ENCODE measurements at regions not wholly inside any gene's neighbourhood (a gene's known extent, or its start where the extent isn't known, plus 50 kb on each side); places are given as distances from the start of the nearest gene placed in this dataset.

DNA sequence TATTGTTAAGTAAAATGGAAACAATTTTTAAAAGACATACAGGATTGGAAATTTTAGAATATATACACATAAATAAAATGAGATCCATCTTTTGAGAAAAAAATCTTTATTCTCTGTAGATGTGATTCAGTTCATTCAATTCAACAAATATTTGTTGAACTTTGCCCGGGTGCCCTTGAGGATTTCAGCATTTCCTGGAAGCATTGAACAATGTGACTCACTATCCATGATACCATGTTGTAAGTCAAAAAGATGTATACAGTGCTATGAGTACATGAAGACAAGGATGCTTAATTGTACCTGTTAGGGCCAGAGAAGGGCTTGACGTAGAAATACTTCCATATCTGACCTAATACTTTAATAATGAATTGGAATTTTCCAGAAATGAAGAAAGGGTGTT is 353.7 kb downstream of the METTL15 start:
- no peak for TF ChIP-seq NFIC (IDR thresholded peaks at IDR 0.05)
- TF ChIP-seq TCF12 (IDR thresholded peaks at IDR 0.05; ENCODE audit: low read depth) = no peak
- no peak for TF ChIP-seq TEAD4 (IDR thresholded peaks at IDR 0.05)
- TF ChIP-seq ZBTB7A (IDR thresholded peaks at IDR 0.05; ENCODE audit: low read depth) = no peak

DNA sequence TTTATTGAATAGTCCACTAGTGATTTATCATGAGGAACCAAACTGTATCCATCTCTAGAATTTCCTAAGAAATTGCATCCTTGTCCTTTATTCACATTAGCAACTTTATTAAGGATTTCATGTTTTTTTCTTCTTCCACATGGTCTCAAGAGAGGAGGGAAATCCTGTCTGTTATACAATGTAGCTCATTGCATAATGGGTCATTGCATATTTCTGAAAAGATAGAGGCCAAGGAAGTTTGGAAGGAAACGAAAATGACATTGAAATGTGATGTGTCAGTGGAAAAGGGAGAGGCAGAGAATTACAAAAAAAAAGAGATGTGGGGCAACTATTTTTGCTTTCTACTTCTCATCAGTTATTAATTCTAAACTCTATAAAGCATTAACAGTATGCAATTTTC is 353.1 kb downstream of the METTL15 start:
- TF ChIP-seq NFIC (IDR thresholded peaks at IDR 0.05) (no peak), EP300 (IDR thresholded peaks at IDR 0.05; ENCODE audit: borderline replicate concordance) (no peak), TCF12 (IDR thresholded peaks at IDR 0.05; ENCODE audit: low read depth) (no peak), RAD21 (IDR thresholded peaks at IDR 0.05; ENCODE audit: low read depth) (no peak), CREB1 (IDR thresholded peaks at IDR 0.05; ENCODE audit: low read depth) (no peak), TAF1 (IDR thresholded peaks at IDR 0.05; ENCODE audit: low read depth) (no peak), TEAD4 (IDR thresholded peaks at IDR 0.05) (no peak), FOXM1 (IDR thresholded peaks at IDR 0.05; ENCODE audit: borderline replicate concordance, low read depth) (no peak), YY1 (IDR thresholded peaks at IDR 0.05; ENCODE audit: low read depth) (no peak), CEBPB (IDR thresholded peaks at IDR 0.05) (no peak), ZBTB7A (IDR thresholded peaks at IDR 0.05; ENCODE audit: low read depth) (no peak), EGR1 (IDR thresholded peaks at IDR 0.05) (no peak)
- TF ChIP-seq, protein P1, sequence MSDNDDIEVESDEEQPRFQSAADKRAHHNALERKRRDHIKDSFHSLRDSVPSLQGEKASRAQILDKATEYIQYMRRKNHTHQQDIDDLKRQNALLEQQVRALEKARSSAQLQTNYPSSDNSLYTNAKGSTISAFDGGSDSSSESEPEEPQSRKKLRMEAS (IDR thresholded peaks at IDR 0.05) = no peak
- TF ChIP-seq, protein P2, sequence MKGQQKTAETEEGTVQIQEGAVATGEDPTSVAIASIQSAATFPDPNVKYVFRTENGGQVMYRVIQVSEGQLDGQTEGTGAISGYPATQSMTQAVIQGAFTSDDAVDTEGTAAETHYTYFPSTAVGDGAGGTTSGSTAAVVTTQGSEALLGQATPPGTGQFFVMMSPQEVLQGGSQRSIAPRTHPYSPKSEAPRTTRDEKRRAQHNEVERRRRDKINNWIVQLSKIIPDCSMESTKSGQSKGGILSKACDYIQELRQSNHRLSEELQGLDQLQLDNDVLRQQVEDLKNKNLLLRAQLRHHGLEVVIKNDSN (IDR thresholded peaks at IDR 0.05) = no peak
- TF ChIP-seq, protein P3, sequence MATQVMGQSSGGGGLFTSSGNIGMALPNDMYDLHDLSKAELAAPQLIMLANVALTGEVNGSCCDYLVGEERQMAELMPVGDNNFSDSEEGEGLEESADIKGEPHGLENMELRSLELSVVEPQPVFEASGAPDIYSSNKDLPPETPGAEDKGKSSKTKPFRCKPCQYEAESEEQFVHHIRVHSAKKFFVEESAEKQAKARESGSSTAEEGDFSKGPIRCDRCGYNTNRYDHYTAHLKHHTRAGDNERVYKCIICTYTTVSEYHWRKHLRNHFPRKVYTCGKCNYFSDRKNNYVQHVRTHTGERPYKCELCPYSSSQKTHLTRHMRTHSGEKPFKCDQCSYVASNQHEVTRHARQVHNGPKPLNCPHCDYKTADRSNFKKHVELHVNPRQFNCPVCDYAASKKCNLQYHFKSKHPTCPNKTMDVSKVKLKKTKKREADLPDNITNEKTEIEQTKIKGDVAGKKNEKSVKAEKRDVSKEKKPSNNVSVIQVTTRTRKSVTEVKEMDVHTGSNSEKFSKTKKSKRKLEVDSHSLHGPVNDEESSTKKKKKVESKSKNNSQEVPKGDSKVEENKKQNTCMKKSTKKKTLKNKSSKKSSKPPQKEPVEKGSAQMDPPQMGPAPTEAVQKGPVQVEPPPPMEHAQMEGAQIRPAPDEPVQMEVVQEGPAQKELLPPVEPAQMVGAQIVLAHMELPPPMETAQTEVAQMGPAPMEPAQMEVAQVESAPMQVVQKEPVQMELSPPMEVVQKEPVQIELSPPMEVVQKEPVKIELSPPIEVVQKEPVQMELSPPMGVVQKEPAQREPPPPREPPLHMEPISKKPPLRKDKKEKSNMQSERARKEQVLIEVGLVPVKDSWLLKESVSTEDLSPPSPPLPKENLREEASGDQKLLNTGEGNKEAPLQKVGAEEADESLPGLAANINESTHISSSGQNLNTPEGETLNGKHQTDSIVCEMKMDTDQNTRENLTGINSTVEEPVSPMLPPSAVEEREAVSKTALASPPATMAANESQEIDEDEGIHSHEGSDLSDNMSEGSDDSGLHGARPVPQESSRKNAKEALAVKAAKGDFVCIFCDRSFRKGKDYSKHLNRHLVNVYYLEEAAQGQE (IDR thresholded peaks at IDR 0.05; ENCODE audit: low read depth) = no peak

DNA sequence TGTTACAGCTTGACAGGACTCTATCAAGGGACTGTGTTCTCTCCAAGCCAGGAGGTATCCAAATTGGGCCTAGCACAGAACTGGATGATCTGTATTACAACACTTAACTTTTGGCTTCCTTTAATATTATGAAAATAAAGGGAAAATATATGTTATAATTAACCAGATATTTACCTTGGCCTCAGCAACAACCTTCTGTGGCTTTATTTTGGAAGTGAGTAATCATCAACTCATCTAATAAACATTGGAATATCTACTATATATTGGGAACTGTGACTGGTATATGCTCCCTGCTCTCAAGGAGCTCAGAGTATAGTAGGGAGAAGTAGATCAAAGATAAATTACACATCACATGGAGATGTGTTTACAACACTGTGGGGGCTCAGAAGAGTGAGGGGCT is 352.2 kb downstream of the METTL15 start:
- TF ChIP-seq EP300 (IDR thresholded peaks at IDR 0.05; ENCODE audit: borderline replicate concordance) = no peak
- TF ChIP-seq, protein P2 (IDR thresholded peaks at IDR 0.05) = no peak
- TF ChIP-seq CEBPB (IDR thresholded peaks at IDR 0.05) = no peak
- TF ChIP-seq RAD21 (IDR thresholded peaks at IDR 0.05; ENCODE audit: low read depth) = no peak
- TF ChIP-seq EGR1 (IDR thresholded peaks at IDR 0.05) = no peak
- TF ChIP-seq, protein P3 (IDR thresholded peaks at IDR 0.05; ENCODE audit: low read depth) = no peak
- no peak for TF ChIP-seq TAF1 (IDR thresholded peaks at IDR 0.05; ENCODE audit: low read depth)
- TF ChIP-seq FOXM1 (IDR thresholded peaks at IDR 0.05; ENCODE audit: borderline replicate concordance, low read depth) = no peak
- TF ChIP-seq ZBTB7A (IDR thresholded peaks at IDR 0.05; ENCODE audit: low read depth) = no peak
- TF ChIP-seq, protein P1 (IDR thresholded peaks at IDR 0.05) = no peak
- TF ChIP-seq TEAD4 (IDR thresholded peaks at IDR 0.05) = no peak
- TF ChIP-seq CREB1 (IDR thresholded peaks at IDR 0.05; ENCODE audit: low read depth) = no peak
- no peak for TF ChIP-seq YY1 (IDR thresholded peaks at IDR 0.05; ENCODE audit: low read depth)
- TF ChIP-seq NFIC (IDR thresholded peaks at IDR 0.05) = no peak
- TF ChIP-seq TCF12 (IDR thresholded peaks at IDR 0.05; ENCODE audit: low read depth) = no peak

DNA sequence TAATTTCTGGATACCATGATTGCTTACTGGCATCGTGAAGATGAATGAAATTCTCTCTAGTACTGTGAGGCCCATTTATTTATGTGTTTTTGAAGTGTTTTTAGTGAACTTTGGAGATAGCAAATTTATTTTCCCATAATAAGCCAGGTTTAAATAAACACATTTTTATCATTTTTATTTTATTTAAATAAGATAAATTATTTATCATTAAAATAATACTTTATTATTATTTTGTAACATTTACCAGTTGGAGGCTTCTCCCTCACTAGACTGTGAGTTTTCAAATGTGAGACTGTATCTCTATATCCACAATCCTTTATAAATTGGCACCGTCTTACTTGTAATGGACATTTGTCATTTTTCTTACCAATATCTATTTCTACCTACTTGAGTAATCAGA is 351.7 kb downstream of the METTL15 start:
- TF ChIP-seq, protein P2 (IDR thresholded peaks at IDR 0.05) = no peak
- TF ChIP-seq, protein P1 (IDR thresholded peaks at IDR 0.05) = no peak
- TF ChIP-seq, protein P3 (IDR thresholded peaks at IDR 0.05; ENCODE audit: low read depth) = no peak
- TF ChIP-seq EGR1 (IDR thresholded peaks at IDR 0.05) = no peak
- no peak for TF ChIP-seq NFIC (IDR thresholded peaks at IDR 0.05)
- no peak for TF ChIP-seq CREB1 (IDR thresholded peaks at IDR 0.05; ENCODE audit: low read depth)
- TF ChIP-seq TAF1 (IDR thresholded peaks at IDR 0.05; ENCODE audit: low read depth) = no peak
- TF ChIP-seq EP300 (IDR thresholded peaks at IDR 0.05; ENCODE audit: borderline replicate concordance) = no peak
- TF ChIP-seq YY1 (IDR thresholded peaks at IDR 0.05; ENCODE audit: low read depth) = no peak

All from Ishikawa (cell line).